HG03432 (cell line): ENCODE measurements at regions not wholly inside any gene's neighbourhood (a gene's known extent, or its start where the extent isn't known, plus 50 kb on each side); places are given as distances from the start of the nearest gene placed in this dataset.
"Not testable (repeated sequence)": the region's sequence is repeated elsewhere in the genome, so short reads cannot be mapped to it uniquely, and the experiment has no call there.

Source experiments
- ATAC-seq: cut with Tn5 transposase; IDR thresholded peaks from one replicate; pipeline ENCODE4 v1.9.1; 2021; ENCODE audit warnings: mild to moderate bottlenecking, moderate library complexity; ENCODE audit not compliant: unreplicated experiment

GRCh38 chr6:148602136-148602535 is 144.7 kb upstream of the UST start:
- no peak for ATAC-seq

- no peak for ATAC-seq
Observed at GRCh38 chr6:148608199-148608951, 138.5 kb upstream of the UST start.

DNA sequence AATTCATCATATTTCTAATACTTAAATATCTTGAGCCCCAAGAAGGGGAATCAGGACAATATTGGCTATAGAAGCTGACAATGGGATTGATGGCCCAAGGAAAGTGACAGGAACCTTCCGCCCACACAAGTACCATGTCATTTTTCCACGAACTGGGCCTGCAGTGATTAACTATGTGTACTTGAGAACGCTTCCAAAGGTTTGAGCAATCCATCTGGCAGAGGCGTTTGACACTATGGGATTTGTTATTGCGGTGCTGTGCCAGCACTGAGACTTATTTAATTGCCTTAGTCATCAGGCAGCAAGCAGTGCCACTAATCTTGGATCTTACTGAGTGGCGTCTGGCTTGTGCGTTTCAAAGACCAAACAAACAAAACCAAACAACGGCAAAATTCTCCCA is 135.6 kb upstream of the UST start:
- ATAC-seq: no peak

DNA sequence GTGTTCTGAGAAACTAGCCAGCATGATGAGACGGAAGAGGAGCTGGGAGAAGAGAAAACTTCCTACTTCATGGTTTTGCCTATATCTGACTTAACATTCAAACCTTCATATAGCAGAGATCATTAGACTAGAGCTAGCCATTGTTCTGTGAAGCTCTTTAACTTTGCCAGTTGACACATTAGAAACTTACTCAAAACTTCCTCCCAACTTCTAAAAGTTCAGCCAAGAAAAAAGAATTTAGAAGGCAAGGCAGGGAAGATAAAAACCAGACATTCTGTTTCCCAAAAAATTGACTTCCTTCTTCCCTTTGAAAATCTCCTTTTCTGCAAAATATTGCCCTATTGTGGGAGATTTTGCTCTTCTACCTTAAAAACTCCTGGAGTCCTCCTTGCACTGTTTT is 134.8 kb upstream of the UST start:
- no peak for ATAC-seq

DNA sequence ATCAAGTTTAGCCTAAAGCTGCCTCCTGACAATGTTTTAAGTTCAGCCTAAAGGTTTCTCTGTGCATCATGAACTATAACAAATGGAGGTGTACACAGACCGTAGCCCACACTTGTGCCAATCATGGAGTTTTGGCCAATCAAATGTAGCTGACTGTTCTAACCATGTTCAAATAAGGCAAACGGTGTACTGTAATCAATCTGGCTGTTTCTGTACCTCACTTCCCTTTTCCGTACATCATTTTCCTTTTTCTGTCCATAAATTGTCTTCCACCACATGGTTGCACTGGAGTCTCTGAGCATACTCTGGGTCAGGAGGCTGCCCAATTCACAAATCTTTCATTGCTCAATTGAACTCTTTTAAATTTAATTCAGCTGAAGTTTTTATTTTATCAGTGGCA is 132.2 kb upstream of the UST start:
- ATAC-seq: no peak

GRCh38 chr6:148616841-148617240 is 130.0 kb upstream of the UST start:
- no peak for ATAC-seq

- ATAC-seq: no peak
Observed at GRCh38 chr6:148617530-148617929, 129.3 kb upstream of the UST start.

GRCh38 chr6:148619891-148620290 is 126.9 kb upstream of the UST start:
- ATAC-seq: no peak

- peak; percentile 93 for ATAC-seq
Observed at GRCh38 chr6:148620579-148621298, 126.1 kb upstream of the UST start.

DNA sequence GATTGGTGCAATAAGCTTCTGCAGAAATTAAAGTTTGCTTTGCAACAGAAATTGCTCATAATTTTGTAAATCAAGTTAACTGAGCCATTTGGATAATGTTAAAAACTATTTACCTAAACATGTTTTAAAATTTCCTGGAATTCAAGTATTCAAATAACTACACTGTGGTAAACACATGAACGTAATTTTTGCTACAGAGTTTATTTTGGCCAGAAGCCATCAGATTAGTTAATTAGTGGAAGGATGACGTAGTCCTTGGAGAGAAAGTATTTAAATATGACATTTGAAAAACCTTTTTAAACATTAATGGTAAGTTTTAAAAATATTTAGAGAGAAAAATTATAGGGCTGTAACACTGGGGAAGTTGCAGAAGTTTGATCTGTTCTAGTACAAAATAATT is 121.2 kb upstream of the UST start:
- no peak for ATAC-seq

DNA sequence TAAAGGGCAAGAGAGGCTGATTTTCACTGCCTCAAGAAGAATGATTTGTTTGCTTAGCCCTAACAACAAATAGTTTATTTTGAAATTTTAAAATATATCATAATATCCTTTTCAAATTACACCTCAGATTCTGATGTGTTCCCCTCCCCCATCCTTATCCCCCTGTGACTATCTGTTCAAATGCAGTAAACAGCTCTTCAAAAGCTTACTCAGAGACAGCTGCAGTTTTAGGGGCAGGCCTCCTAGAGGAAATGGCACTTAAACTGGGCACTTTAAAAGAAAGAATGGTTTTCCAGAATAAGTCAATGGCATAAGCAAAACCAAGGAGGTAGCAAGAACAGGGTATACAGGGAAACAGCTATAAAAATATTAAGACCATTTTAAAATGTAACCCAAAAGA is 118.6 kb upstream of the UST start:
- ATAC-seq: no peak

DNA sequence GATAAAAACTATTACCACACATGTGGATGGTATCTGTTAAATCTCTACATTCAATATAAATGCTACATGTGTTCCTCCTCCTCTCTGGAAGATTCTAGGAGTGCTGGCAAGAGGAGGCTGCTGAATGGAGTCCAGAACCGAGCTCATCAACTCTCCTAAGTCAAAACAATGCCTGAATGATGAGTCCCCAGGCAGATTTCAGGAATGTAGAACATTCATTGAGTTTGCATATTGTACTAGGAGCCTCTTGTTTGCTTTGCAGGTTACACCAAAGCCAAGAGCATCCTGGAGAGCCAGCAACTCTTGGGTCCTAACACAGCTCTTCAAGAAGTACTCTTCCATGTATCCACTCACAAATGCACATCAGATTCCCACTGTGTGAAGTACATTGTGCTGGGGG is 117.6 kb upstream of the UST start:
- ATAC-seq: no peak

GRCh38 chr6:148629592-148630465 is 117.0 kb upstream of the UST start:
- ATAC-seq: no peak

DNA sequence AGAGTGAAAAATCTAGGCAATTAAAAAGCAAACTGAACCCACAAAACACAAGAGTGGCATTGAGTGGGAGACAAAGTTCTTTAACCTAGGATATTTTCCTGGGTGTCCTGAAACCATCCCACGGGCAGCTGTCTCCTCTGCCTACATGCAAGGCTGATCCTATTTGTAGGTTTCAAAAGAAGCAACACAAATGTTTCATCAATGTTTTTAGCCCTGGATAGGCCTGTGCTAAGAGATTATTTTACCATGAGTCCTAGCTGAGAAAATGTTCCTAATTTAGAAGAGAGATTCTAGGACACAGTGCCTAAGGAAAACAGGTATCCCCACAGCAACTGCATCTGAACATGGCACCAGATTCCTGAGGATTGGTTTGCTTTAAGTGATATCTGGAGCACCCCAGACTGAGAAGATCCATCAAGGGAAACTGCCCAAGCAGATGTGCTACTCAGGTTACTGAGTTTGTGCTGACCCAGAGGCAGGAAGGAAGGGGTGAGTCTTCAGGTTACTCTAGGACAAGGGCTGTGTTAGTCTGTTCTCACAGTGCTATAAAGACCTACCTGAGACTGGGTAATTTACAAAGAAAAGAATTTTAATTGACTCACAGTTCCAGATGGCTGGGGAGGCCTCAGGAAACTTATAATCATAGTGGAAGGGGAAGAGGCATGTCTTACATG is 111.6 kb upstream of the UST start:
- no peak for ATAC-seq

DNA sequence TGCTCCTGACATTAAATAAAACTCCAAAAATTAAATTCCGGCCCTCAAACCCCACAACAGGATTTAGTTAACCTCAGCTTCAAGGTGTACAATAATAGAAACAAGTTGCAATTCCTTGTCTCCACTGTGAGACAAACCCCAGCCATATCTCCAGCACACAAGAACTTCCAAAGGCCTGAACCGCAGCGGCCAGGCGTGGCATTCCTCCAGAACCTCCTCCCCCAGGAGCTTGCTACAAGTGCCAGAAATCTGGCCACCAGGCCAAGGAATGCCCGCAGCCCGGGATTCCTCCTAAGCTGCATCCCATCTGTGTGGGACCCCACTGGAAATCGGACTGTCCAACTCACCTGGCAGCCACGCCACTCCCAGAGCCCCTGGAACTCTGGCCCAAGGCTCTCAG is 105.0 kb upstream of the UST start:
- not testable (repeated sequence) for ATAC-seq

DNA sequence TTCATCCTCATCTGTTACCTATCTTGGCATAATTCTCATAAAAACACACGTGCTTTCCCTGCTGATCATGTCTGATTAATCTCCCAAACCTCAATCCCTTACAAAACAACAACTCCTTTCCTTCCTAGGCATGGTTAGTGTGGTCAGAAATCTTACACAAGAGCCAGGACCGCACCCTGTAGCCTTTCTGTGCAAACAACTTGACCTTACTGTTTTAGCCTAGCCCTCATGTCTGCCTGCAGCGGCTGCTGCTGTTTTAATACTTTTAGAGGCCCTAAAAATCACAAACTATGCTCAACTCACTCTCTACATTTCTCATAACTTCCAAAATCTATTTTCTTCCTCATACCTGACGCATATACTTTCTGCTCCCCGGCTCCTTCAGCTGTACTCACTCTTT is 103.6 kb upstream of the UST start:
- not testable (repeated sequence) for ATAC-seq

DNA sequence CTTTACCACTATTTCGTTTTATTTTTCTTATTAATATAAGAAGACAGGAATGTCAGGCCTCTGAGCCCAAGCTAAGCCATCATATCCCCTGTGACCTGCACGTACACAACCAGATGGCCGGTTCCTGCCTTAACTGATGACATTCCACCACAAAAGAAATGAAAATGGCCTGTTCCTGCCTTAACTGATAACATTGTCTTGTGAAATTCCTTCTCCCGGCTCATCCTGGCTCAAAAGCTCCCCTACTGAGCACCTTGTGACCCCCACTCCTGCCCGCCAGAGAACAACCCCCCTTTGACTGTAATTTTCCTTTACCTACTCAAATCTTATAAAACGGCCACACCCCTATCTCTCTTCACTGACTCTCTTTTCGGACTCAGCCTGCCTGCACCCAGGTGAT is 101.8 kb upstream of the UST start:
- not testable (repeated sequence) for ATAC-seq

DNA sequence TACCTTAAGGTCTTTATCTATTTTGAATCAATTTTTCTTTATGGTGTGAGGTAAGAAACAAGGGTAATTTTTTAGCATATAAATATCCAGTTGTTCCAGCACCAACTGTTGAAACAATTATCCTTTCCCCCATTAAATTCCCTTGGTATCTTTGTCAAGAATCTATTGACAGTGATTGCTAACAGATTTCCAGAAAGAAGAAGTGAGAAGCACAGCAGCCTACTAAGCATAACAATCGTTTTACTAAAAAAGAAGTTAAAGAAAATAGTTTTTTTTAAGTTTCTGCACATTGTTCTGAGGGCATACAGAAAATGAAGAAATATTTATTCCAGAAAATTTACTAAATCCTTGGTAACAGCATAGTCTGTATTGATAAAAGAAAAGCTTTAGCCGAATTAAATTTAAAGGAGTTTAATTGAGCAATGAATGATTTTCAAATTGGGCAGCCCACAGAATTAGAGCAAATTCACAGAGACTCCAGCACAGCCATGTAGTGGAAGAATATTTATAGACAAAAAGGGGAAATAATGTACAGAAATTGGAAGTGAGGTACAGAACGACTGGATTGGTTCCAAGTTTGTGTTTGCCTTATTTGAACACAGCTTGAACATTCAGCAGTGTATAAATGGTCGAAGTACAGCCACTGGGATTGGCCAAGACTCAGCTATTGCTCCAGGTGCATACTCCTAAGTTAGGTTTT is 97.9 kb upstream of the UST start:
- ATAC-seq: no peak

DNA sequence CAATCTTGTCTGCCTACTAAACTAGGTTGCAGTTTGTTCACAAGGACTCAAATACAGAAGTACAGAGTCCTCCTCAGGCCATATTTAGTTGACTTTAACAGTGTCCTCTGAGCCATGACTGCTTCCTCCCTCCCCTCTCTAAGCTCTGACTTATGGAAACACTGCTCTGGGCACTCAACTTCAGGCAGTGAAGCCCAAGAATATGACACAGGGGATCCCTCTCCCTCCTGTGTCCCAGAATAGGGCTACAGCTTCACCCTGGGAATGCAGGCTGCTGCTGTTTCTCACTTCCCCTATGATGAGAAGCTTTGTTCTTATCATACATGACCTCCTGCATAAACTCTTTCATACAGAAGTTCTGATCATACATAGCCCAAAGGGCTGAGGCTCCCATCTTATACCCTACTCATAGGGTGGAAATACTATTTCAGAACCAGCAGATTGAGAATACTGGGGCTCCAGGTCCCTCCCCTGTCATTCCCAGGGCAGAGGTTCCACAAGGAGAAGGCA is 97.3 kb upstream of the UST start:
- ATAC-seq: no peak

DNA sequence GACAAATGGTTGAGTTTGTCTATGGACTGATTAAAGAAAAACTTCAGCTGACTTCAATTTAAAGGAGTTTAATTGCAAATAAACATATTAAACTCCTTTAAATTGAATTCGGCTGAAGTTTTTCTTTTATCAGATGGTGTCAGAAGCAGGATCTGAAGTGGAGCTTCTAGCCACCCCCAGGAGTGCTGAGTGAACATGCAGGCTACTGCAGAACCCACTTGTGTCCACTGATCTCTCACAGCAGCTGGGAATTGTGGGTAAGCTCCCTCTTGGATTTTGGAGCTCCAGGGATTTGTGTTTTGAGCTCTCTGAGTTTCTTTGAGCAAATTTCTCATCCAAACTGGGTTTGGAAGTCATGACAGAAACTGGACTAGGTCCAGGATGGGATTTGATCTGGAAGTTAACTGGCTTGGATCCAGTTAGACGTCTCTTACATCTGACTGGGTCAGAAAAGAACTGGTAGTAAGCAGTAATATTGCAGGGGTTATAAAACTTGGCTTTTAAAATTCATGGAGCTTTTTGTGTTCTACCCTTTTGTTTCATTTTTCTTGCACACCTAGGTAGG is 95.8 kb upstream of the UST start:
- no peak for ATAC-seq
